ENCODE measurements at regions not wholly inside any gene's neighbourhood (a gene's known extent, or its start where the extent isn't known, plus 50 kb on each side); places are given as distances from the start of the nearest gene placed in this dataset.
A peak's percentile ranks its signal among the peaks of the same experiment; 100 is the strongest.

GRCh38 chr15:38174691-38175090 lies 77.9 kb upstream of the SPRED1 start:
- TF ChIP-seq CTCF (IDR thresholded peaks at IDR 0.05; ENCODE audit: low read depth, low read length) = no peak
- no peak overlapping the region for H3K4me3 ChIP-seq (replicated peaks in 1 of 2; ENCODE audit: low read depth in 2 of 2, low read length in 2 of 2)
- DNase-seq (ENCODE audit: low read depth in 2 of 2) = no peak

- no peak overlapping the region for H3K4me3 ChIP-seq (replicated peaks in 1 of 2; ENCODE audit: low read depth in 2 of 2, low read length in 2 of 2)
- no peak for TF ChIP-seq CTCF (IDR thresholded peaks at IDR 0.05; ENCODE audit: low read depth, low read length)
- peak; percentile 53 to 77 for DNase-seq (ENCODE audit: low read depth in 2 of 2)
Measured at GRCh38 chr15:38176155-38176554, 76.5 kb upstream of the SPRED1 start.

GRCh38 chr15:38176691-38177090 lies 75.9 kb upstream of the SPRED1 start:
- H3K4me3 ChIP-seq (replicated peaks in 1 of 2; ENCODE audit: low read depth in 2 of 2, low read length in 2 of 2) = no peak overlapping the region
- DNase-seq (ENCODE audit: low read depth in 2 of 2) = no peak
- TF ChIP-seq CTCF (IDR thresholded peaks at IDR 0.05; ENCODE audit: low read depth, low read length) = no peak

- no peak overlapping the region for H3K4me3 ChIP-seq (replicated peaks in 1 of 2; ENCODE audit: low read depth in 2 of 2, low read length in 2 of 2)
- no peak for DNase-seq (ENCODE audit: low read depth in 2 of 2)
- no peak for TF ChIP-seq CTCF (IDR thresholded peaks at IDR 0.05; ENCODE audit: low read depth, low read length)
Measured at GRCh38 chr15:38182900-38183299, 69.7 kb upstream of the SPRED1 start.

- TF ChIP-seq CTCF (IDR thresholded peaks at IDR 0.05; ENCODE audit: low read depth, low read length) = no peak
- no peak overlapping the region for H3K4me3 ChIP-seq (replicated peaks in 1 of 2; ENCODE audit: low read depth in 2 of 2, low read length in 2 of 2)
- no peak for DNase-seq (ENCODE audit: low read depth in 2 of 2)
Measured at GRCh38 chr15:38186507-38186906, 66.1 kb upstream of the SPRED1 start.

GRCh38 chr15:38187630-38188313 lies 64.9 kb upstream of the SPRED1 start:
- no peak for TF ChIP-seq CTCF (IDR thresholded peaks at IDR 0.05; ENCODE audit: low read depth, low read length)
- H3K4me3 ChIP-seq (replicated peaks in 1 of 2; ENCODE audit: low read depth in 2 of 2, low read length in 2 of 2) = no peak overlapping the region
- DNase-seq (ENCODE audit: low read depth in 2 of 2) = no peak

Measured in cardiac fibroblast (primary cell).